A673 (cell line): ENCODE measurements at regions not wholly inside any gene's neighbourhood (a gene's known extent, or its start where the extent isn't known, plus 50 kb on each side); places are given as distances from the start of the nearest gene placed in this dataset.
A peak's percentile ranks its signal among the peaks of the same experiment; 100 is the strongest.

Source experiments
- BruUV-seq: library from RNA; stranded (reverse); fragments of 400-500 nt; replicated peaks from 2 replicates; lab custom pipeline; 2021; lab: Mats Ljungman, UMichigan
- CTCF ChIA-PET: fragments of 300-600 bp; sonication (Branson Sonifier 250); formaldehyde crosslinking; loops from one replicate; lab custom pipeline; 2022; ENCODE audit warnings: antibody characterized with exemption; lab: Charles Lee
- POLR2A ChIA-PET: fragments of 300-600 bp; sonication (Branson Sonifier 250); formaldehyde crosslinking; loops from one replicate; lab custom pipeline; 2022; ENCODE audit warnings: antibody characterized with exemption; ENCODE audit not compliant: low non-redundant PET; lab: Charles Lee
- DNase-seq: peaks from one replicate; pipeline ENCODE4 v3.0.0-alpha.2; 2015; ENCODE audit warnings: low spot score
- H3K27ac ChIP-seq: fragments of 200-600 bp; sonication (generic); 2 replicates; pipeline ENCODE4 v1.5.1; 2016; ENCODE audit warnings: mixed run types, low read depth, mild to moderate bottlenecking, mixed read lengths, antibody characterized with exemption, low read length; ENCODE audit not compliant: poor library complexity, severe bottlenecking
- H3K27me3 ChIP-seq: fragments of 200-600 bp; sonication (generic); replicated peaks from 2 replicates; pipeline ENCODE4 v1.6.1; 2017; ENCODE audit warnings: mixed run types, low read depth, mild to moderate bottlenecking, mixed read lengths, antibody characterized with exemption, low read length; ENCODE audit not compliant: insufficient read depth, poor library complexity
- H3K36me3 ChIP-seq: fragments of 200-600 bp; sonication (generic); 2 replicates; pipeline ENCODE4 v1.6.1; 2016; ENCODE audit warnings: mixed run types, mild to moderate bottlenecking, mixed read lengths, antibody characterized with exemption, low read length; ENCODE audit not compliant: insufficient read depth, poor library complexity, severe bottlenecking
- H3K4me1 ChIP-seq: fragments of 200-600 bp; sonication (generic); 2 replicates; pipeline ENCODE4 v1.6.1; 2017; ENCODE audit warnings: mixed run types, mild to moderate bottlenecking, mixed read lengths, antibody characterized with exemption, low read length; ENCODE audit not compliant: insufficient read depth, poor library complexity, severe bottlenecking
- H3K4me3 ChIP-seq: fragments of 200-600 bp; sonication (generic); 2 replicates; pipeline ENCODE4 v1.5.1; 2016; ENCODE audit warnings: low read depth, mixed run types, mild to moderate bottlenecking, mixed read lengths, low read length; ENCODE audit not compliant: poor library complexity, severe bottlenecking
- H3K9me3 ChIP-seq: fragments of 200-600 bp; sonication (generic); 2 replicates; pipeline ENCODE4 v1.6.1; 2016; ENCODE audit warnings: mixed run types, low read depth, mild to moderate bottlenecking, mixed read lengths, antibody characterized with exemption, low read length; ENCODE audit not compliant: poor library complexity, severe bottlenecking
- EZH2 ChIP-seq: fragments of 200-600 bp; sonication (generic); IDR thresholded peaks from 2 replicates; pipeline ENCODE4 v1.6.1; 2017; ENCODE audit warnings: borderline replicate concordance, low read depth, mild to moderate bottlenecking, mixed read lengths, antibody characterized with exemption, low read length; ENCODE audit not compliant: poor library complexity, severe bottlenecking
- intact Hi-C: fragments of 100-400 bp; cut with micrococcal nuclease; formaldehyde crosslinking; loops from one replicate; pipeline ENCODE4 v1.10.0; 2022; ENCODE audit not compliant: unreplicated experiment
- TF ChIP-seq, protein P1 (sequence below): fragments of 300-800, 200-600 bp; sonication (generic); conservative IDR thresholded peaks from 2 replicates; pipeline ENCODE4 v1.5.1; 2017; ENCODE audit warnings: low read depth, mild to moderate bottlenecking, antibody characterized with exemption, low read length, moderate library complexity, mixed read lengths

- no TSS peak for BruUV-seq
- no peak overlapping the region for H3K27ac ChIP-seq
- H3K9me3 ChIP-seq, result no peaks in the 10 kb centered on the region
- CTCF ChIA-PET, result no interaction called here
- no peaks in the 10 kb centered on the region for H3K27me3 ChIP-seq
- TF ChIP-seq EZH2, result no peak
- TF ChIP-seq, protein P1, sequence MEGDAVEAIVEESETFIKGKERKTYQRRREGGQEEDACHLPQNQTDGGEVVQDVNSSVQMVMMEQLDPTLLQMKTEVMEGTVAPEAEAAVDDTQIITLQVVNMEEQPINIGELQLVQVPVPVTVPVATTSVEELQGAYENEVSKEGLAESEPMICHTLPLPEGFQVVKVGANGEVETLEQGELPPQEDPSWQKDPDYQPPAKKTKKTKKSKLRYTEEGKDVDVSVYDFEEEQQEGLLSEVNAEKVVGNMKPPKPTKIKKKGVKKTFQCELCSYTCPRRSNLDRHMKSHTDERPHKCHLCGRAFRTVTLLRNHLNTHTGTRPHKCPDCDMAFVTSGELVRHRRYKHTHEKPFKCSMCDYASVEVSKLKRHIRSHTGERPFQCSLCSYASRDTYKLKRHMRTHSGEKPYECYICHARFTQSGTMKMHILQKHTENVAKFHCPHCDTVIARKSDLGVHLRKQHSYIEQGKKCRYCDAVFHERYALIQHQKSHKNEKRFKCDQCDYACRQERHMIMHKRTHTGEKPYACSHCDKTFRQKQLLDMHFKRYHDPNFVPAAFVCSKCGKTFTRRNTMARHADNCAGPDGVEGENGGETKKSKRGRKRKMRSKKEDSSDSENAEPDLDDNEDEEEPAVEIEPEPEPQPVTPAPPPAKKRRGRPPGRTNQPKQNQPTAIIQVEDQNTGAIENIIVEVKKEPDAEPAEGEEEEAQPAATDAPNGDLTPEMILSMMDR, result no peak
- H3K4me1 ChIP-seq, result no peaks in the 10 kb centered on the region
- no peaks in the 10 kb centered on the region for H3K36me3 ChIP-seq
- intact Hi-C loops, result no loop called here
- DNase-seq, result peak; percentile 29
- H3K4me3 ChIP-seq, result no peak overlapping the region
- POLR2A ChIA-PET, result no interaction called here
Measured at GRCh38 chr22:47564651-47565434, 802.4 kb downstream of the TBC1D22A start.

- intact Hi-C loops, result no loop called here
- no TSS peak for BruUV-seq
- H3K4me3 ChIP-seq, result no peak overlapping the region
- no peak for DNase-seq
- no peaks in the 10 kb centered on the region for H3K27me3 ChIP-seq
- CTCF ChIA-PET, result no interaction called here
- POLR2A ChIA-PET, result no interaction called here
- TF ChIP-seq, protein P1, result no peak
- no peak for TF ChIP-seq EZH2
- no peak overlapping the region for H3K27ac ChIP-seq
- no peaks in the 10 kb centered on the region for H3K4me1 ChIP-seq
- H3K36me3 ChIP-seq, result no peaks in the 10 kb centered on the region
- H3K9me3 ChIP-seq, result no peaks in the 10 kb centered on the region
Measured at GRCh38 chr22:47564158-47564450, 801.7 kb downstream of the TBC1D22A start.

GRCh38 chr22:47563406-47564157 is 801.1 kb downstream of the TBC1D22A start:
- H3K4me1 ChIP-seq, result no peaks in the 10 kb centered on the region
- no peak overlapping the region for H3K27ac ChIP-seq
- no peak overlapping the region for H3K4me3 ChIP-seq
- POLR2A ChIA-PET, result no interaction called here
- CTCF ChIA-PET, result no interaction called here
- no peaks in the 10 kb centered on the region for H3K9me3 ChIP-seq
- no peaks in the 10 kb centered on the region for H3K27me3 ChIP-seq
- no peak for DNase-seq
- TF ChIP-seq, protein P1, result no peak
- TF ChIP-seq EZH2, result no peak
- BruUV-seq, result no TSS peak
- no peaks in the 10 kb centered on the region for H3K36me3 ChIP-seq
- intact Hi-C loops, result no loop called here
